H9 (cell line): ENCODE measurements at regions not wholly inside any gene's neighbourhood (a gene's known extent, or its start where the extent isn't known, plus 50 kb on each side); places are given as distances from the start of the nearest gene placed in this dataset.

ENCODE experiments used
- DNase-seq: peaks from one replicate; pipeline ENCODE4 v3.0.0-alpha.2; 2017
- H2AFZ ChIP-seq: one replicate; pipeline ENCODE4 v1.6.1; 2013; ENCODE audit warnings: mild to moderate bottlenecking, low read length, control low read depth, moderate library complexity
- H2AK5ac ChIP-seq: 2 replicates; pipeline ENCODE4 v1.6.1; 2013; ENCODE audit warnings: low read length, control low read depth, mixed read lengths; ENCODE audit not compliant: insufficient read length
- H2BK120ac ChIP-seq: one replicate; pipeline ENCODE4 v1.6.1; 2013; ENCODE audit warnings: low read depth, mild to moderate bottlenecking, low read length, control low read depth, inconsistent platforms; ENCODE audit not compliant: poor library complexity, severe bottlenecking
- H2BK12ac ChIP-seq: 2 replicates; pipeline ENCODE4 v1.6.1; 2013; ENCODE audit warnings: low read length, control low read depth, mixed read lengths, low read depth; ENCODE audit not compliant: insufficient read length
- H2BK15ac ChIP-seq: 2 replicates; pipeline ENCODE4 v1.6.1; 2013; ENCODE audit warnings: low read depth, low read length, control low read depth
- H2BK20ac ChIP-seq: one replicate; pipeline ENCODE4 v1.6.1; 2013; ENCODE audit warnings: low read depth, mild to moderate bottlenecking, low read length, control low read depth, inconsistent platforms; ENCODE audit not compliant: poor library complexity, severe bottlenecking
- H2BK5ac ChIP-seq: 2 replicates; pipeline ENCODE4 v1.6.1; 2013; ENCODE audit warnings: low read length, control low read depth, mixed read lengths; ENCODE audit not compliant: insufficient read length
- H3K14ac ChIP-seq: 2 replicates; pipeline ENCODE4 v1.6.1; 2013; ENCODE audit warnings: low read length, control low read depth; ENCODE audit not compliant: insufficient read depth
- H3K18ac ChIP-seq: 2 replicates; pipeline ENCODE4 v1.6.1; 2013; ENCODE audit warnings: low read depth, mild to moderate bottlenecking, mixed read lengths, low read length, control low read depth; ENCODE audit not compliant: insufficient read length
- H3K23ac ChIP-seq: 2 replicates; pipeline ENCODE4 v1.6.1; 2013; ENCODE audit warnings: low read length, control low read depth, mixed read lengths, low read depth; ENCODE audit not compliant: insufficient read length
- H3K23me2 ChIP-seq: 2 replicates; pipeline ENCODE4 v1.6.1; 2013; ENCODE audit warnings: low read depth, mild to moderate bottlenecking, mixed read lengths, low read length, control low read depth; ENCODE audit not compliant: insufficient read length, poor library complexity, severe bottlenecking
- H3K27ac ChIP-seq: 2 replicates; pipeline ENCODE4 v1.5.1; 2013; ENCODE audit warnings: low read length, control low read depth, mixed read lengths, low read depth; ENCODE audit not compliant: insufficient read length
- H3K27me3 ChIP-seq: 2 replicates; pipeline ENCODE4 v1.6.1; 2013; ENCODE audit warnings: low read length, control low read depth, inconsistent platforms; ENCODE audit not compliant: insufficient read depth
- H3K4ac ChIP-seq: 2 replicates; pipeline ENCODE4 v1.6.1; 2013; ENCODE audit warnings: low read depth, mild to moderate bottlenecking, control low read depth, inconsistent platforms, low read length, moderate library complexity
- H3K4me1 ChIP-seq: 2 replicates; pipeline ENCODE4 v1.6.1; 2013; ENCODE audit warnings: low read length, control low read depth, inconsistent platforms; ENCODE audit not compliant: insufficient read depth
- H3K4me2 ChIP-seq: 2 replicates; pipeline ENCODE4 v1.6.1; 2013; ENCODE audit warnings: low read length, control low read depth, mixed read lengths; ENCODE audit not compliant: insufficient read length, insufficient read depth
- H3K56ac ChIP-seq: 2 replicates; pipeline ENCODE4 v1.6.1; 2013; ENCODE audit warnings: low read depth, mild to moderate bottlenecking, mixed read lengths, low read length, control low read depth; ENCODE audit not compliant: insufficient read length
- H3K79me1 ChIP-seq: 2 replicates; pipeline ENCODE4 v1.6.1; 2013; ENCODE audit warnings: low read depth, mild to moderate bottlenecking, moderate library complexity, low read length, control low read depth, inconsistent platforms; ENCODE audit not compliant: insufficient read depth, poor library complexity, severe bottlenecking
- H3K79me2 ChIP-seq: 2 replicates; pipeline ENCODE4 v1.6.1; 2013; ENCODE audit warnings: low read length, control low read depth, inconsistent platforms; ENCODE audit not compliant: insufficient read depth
- H3K9ac ChIP-seq: 2 replicates; pipeline ENCODE4 v1.6.1; 2013; ENCODE audit warnings: low read length, control low read depth, mixed read lengths; ENCODE audit not compliant: insufficient read length; ENCODE audit errors: extremely low read depth
- H3K9me3 ChIP-seq: one replicate; pipeline ENCODE4 v1.6.1; 2013; ENCODE audit warnings: low read depth, low read length, inconsistent platforms; ENCODE audit not compliant: control insufficient read depth
- H3T11ph ChIP-seq: one replicate; pipeline ENCODE4 v1.6.1; 2013; ENCODE audit warnings: mild to moderate bottlenecking, low read length, control low read depth, inconsistent platforms
- H4K20me1 ChIP-seq: one replicate; pipeline ENCODE4 v1.6.1; 2013; ENCODE audit not compliant: control insufficient read depth, insufficient read length, insufficient read depth
- H4K5ac ChIP-seq: 2 replicates; pipeline ENCODE4 v1.6.1; 2013; ENCODE audit warnings: low read depth, mild to moderate bottlenecking, mixed read lengths, low read length, control low read depth; ENCODE audit not compliant: insufficient read length
- H4K8ac ChIP-seq: replicated peaks from 2 replicates; pipeline ENCODE4 v1.6.1; 2013; ENCODE audit warnings: low read length, control low read depth, mixed read lengths, low read depth; ENCODE audit not compliant: insufficient read length
- H4K91ac ChIP-seq: 2 replicates; pipeline ENCODE4 v1.6.1; 2013; ENCODE audit warnings: low read depth, mild to moderate bottlenecking, moderate library complexity, mixed read lengths, low read length, control low read depth; ENCODE audit not compliant: insufficient read length
- H3K27ac Mint-ChIP-seq, 3 experiments: 2 replicates in 2 of 3; 3 replicates in 1 of 3; pipeline ENCODE4 v1.8.0; 2020 to 2021; ENCODE audit warnings: mixed read lengths in 3 of 3, mild to moderate bottlenecking in 1 of 3, moderate library complexity in 1 of 3
- H3K27me3 Mint-ChIP-seq: 2 replicates; pipeline ENCODE4 v1.8.0; 2021; ENCODE audit warnings: low read depth, mild to moderate bottlenecking, moderate library complexity, mixed read lengths
- H3K36me3 Mint-ChIP-seq, 3 experiments: 2 replicates in 2 of 3; 3 replicates in 1 of 3; pipeline ENCODE4 v1.8.0; 2020 to 2021; ENCODE audit warnings: low read depth in 3 of 3, mixed read lengths in 3 of 3; ENCODE audit not compliant: insufficient read depth in 1 of 3
- H3K4me1 Mint-ChIP-seq, 2 experiments: 2 replicates each; pipeline ENCODE4 v1.8.0; 2020; ENCODE audit warnings: mixed read lengths in 2 of 2
- H3K4me3 Mint-ChIP-seq, 2 experiments: 2 replicates in 1 of 2; 3 replicates in 1 of 2; pipeline ENCODE4 v1.8.0; 2020 to 2021; ENCODE audit warnings: mild to moderate bottlenecking in 2 of 2, mixed read lengths in 2 of 2, moderate library complexity in 1 of 2
- H3K9me3 Mint-ChIP-seq, 2 experiments: 2 replicates in 1 of 2; 3 replicates in 1 of 2; pipeline ENCODE4 v1.8.0; 2020; ENCODE audit warnings: mild to moderate bottlenecking in 2 of 2, mixed read lengths in 2 of 2, moderate library complexity in 1 of 2
- CTCF ChIP-seq: fragments of 200-600 bp; sonication (generic); conservative IDR thresholded peaks from 3 replicates; pipeline ENCODE4 v1.8.0; 2021; ENCODE audit warnings: antibody characterized with exemption, mild to moderate bottlenecking
- WGBS: extraction: QIAGEN DNeasy Blood & Tissue Kit; methylation state at CpG from one replicate; pipeline ENCODE4 v1.1.7; 2013; ENCODE audit warnings: missing lambda C conversion rate, low lambda C conversion rate, mixed read lengths; ENCODE audit not compliant: insufficient read length; ENCODE audit errors: extremely low coverage; 5-methylcytosine and 5-hydroxymethylcytosine counted together

GRCh38 chr5:167770461-167770860 is 521.0 kb upstream of the WWC1 start:
- Histone ChIP-seq H3K23ac (no peak overlapping the region), H3K27me3 (no peaks in the 10 kb centered on the region), H3K79me1 (no peaks in the 10 kb centered on the region), H2AFZ (no peak overlapping the region), H3K9me3 (no peaks in the 10 kb centered on the region), H3T11ph (no peak overlapping the region), H4K20me1 (no peaks in the 10 kb centered on the region), H3K23me2 (no peaks in the 10 kb centered on the region), H2BK5ac (no peak overlapping the region), H3K4me1 (peaks cover 2% of the 10 kb centered on the region; the same call in 1 of the 2 replicates), H4K8ac (no peak overlapping the region), H2BK15ac (no peak overlapping the region), H4K91ac (no peak overlapping the region), H3K14ac (no peak overlapping the region), H2BK120ac (no peak overlapping the region), H3K18ac (no peak overlapping the region), H3K79me2 (no peaks in the 10 kb centered on the region), H2BK12ac (no peak overlapping the region), H3K9ac (no peak overlapping the region), H4K5ac (no peak overlapping the region), H3K56ac (no peak overlapping the region), H2AK5ac (no peak overlapping the region), H2BK20ac (no peak overlapping the region), H3K27ac (no peak overlapping the region), H3K4me2 (no peak overlapping the region), H3K4ac (no peak overlapping the region)
- DNase-seq = no peak
- peaks cover 0 to 3% (median 0%) of the 10 kb centered on the region in 3 experiments; a peak in 1 of 7 replicates for H3K36me3 Mint-ChIP-seq
- WGBS = no CpG with 5 or more reads among the region's 5 CpGs
- peaks cover 11 to 12% of the 10 kb centered on the region in 2 experiments for H3K4me1 Mint-ChIP-seq
- H3K27me3 Mint-ChIP-seq = no peaks in the 10 kb centered on the region
- H3K4me3 Mint-ChIP-seq = no peak overlapping the region
- TF ChIP-seq CTCF = no peak
- H3K9me3 Mint-ChIP-seq = peaks cover 5 to 8% of the 10 kb centered on the region in 2 experiments; a peak in 3 of 5 replicates
- H3K27ac Mint-ChIP-seq = no peak overlapping the region
